CD14-positive monocyte (primary cell): ENCODE measurements at regions not wholly inside any gene's neighbourhood (a gene's known extent, or its start where the extent isn't known, plus 50 kb on each side); places are given as distances from the start of the nearest gene placed in this dataset.

Experiments used
- DNase-seq, 3 donors: peaks; one replicate each; pipeline ENCODE4 v3.0.0-alpha.2; 2011 to 2022
- H2AFZ ChIP-seq: 2 replicates; pipeline ENCODE4 v1.6.0; 2012; ENCODE audit warnings: mild to moderate bottlenecking, low read depth, low read length, inconsistent platforms; ENCODE audit not compliant: insufficient read depth, poor library complexity, severe bottlenecking
- H3K27ac ChIP-seq, 2 donors: 1 replicate in 1 of 2; 2 replicates in 1 of 2; pipeline ENCODE4 v1.5.1; 2012 to 2013; ENCODE audit warnings: low read length in 2 of 2, control low read depth in 1 of 2, inconsistent platforms in 1 of 2, low read depth in 1 of 2, mild to moderate bottlenecking in 1 of 2
- H3K27me3 ChIP-seq, 2 donors: one replicate each; pipeline versions ENCODE4 v1.6.0 to v1.6.1; 2011 to 2013; ENCODE audit warnings: low read length in 2 of 2; ENCODE audit not compliant: control insufficient read depth in 2 of 2, insufficient read depth in 2 of 2
- H3K36me3 ChIP-seq, 2 donors: replicated peaks in 1 of 2; 1 replicate in 1 of 2; 2 replicates in 1 of 2; pipeline versions ENCODE4 v1.5.1 to v1.6.1; 2012 to 2013; ENCODE audit warnings: low read length in 2 of 2, control low read depth in 1 of 2, inconsistent platforms in 1 of 2, mild to moderate bottlenecking in 1 of 2; ENCODE audit not compliant: insufficient read depth in 2 of 2, control insufficient read depth in 1 of 2
- H3K4me1 ChIP-seq, 2 donors: 1 replicate in 1 of 2; 2 replicates in 1 of 2; pipeline versions ENCODE4 v1.5.1 to v1.6.1; 2012 to 2013; ENCODE audit warnings: low read length in 2 of 2, control low read depth in 1 of 2, inconsistent platforms in 1 of 2, mild to moderate bottlenecking in 1 of 2, moderate library complexity in 1 of 2; ENCODE audit not compliant: insufficient read depth in 2 of 2, control insufficient read depth in 1 of 2
- H3K4me2 ChIP-seq: replicated peaks from 2 replicates; pipeline ENCODE3; 2012; ENCODE audit warnings: low read length, moderate library complexity, mild to moderate bottlenecking; ENCODE audit not compliant: poor library complexity, severe bottlenecking; ENCODE audit errors: extremely low read depth
- H3K4me3 ChIP-seq, 3 experiments: fragments of 200-600 bp in 1 of 3; sonication (generic) in 1 of 3; replicated peaks in 1 of 3; 1 replicate in 2 of 3; 2 replicates in 1 of 3; pipeline ENCODE4 v1.5.1; 2011 to 2013; ENCODE audit warnings: low read length in 3 of 3, mild to moderate bottlenecking in 3 of 3, control low read depth in 2 of 3, low read depth in 2 of 3, inconsistent platforms in 1 of 3, moderate library complexity in 1 of 3
- H3K79me2 ChIP-seq: 2 replicates; pipeline ENCODE4 v1.6.0; 2012; ENCODE audit warnings: mild to moderate bottlenecking, control low read depth, inconsistent platforms, low read length, moderate library complexity; ENCODE audit not compliant: insufficient read depth
- H3K9ac ChIP-seq: 2 replicates; pipeline ENCODE4 v1.6.0; 2017; ENCODE audit warnings: low read length, mild to moderate bottlenecking; ENCODE audit not compliant: insufficient read depth, poor library complexity, severe bottlenecking
- H3K9me3 ChIP-seq, 2 donors: replicated peaks in 1 of 2; 1 replicate in 1 of 2; 2 replicates in 1 of 2; pipeline versions ENCODE4 v1.5.1 to v1.6.1; 2012 to 2013; ENCODE audit warnings: low read length in 2 of 2, control low read depth in 1 of 2; ENCODE audit not compliant: control insufficient read depth in 1 of 2, insufficient read depth in 1 of 2
- H4K20me1 ChIP-seq: 2 replicates; pipeline ENCODE4 v1.6.0; 2012; ENCODE audit warnings: mild to moderate bottlenecking, low read length, control low read depth, moderate library complexity; ENCODE audit not compliant: insufficient read depth
- H3K27ac Mint-ChIP-seq, 7 donors: one replicate each; pipeline ENCODE4 v1.8.0; 2020; ENCODE audit warnings: mild to moderate bottlenecking in 7 of 7, mixed read lengths in 7 of 7, moderate library complexity in 6 of 7, inconsistent platforms in 2 of 7
- H3K27me3 Mint-ChIP-seq, 3 donors: one replicate each; pipeline ENCODE4 v1.8.0; 2021 to 2022; ENCODE audit warnings: low read depth in 3 of 3, mild to moderate bottlenecking in 3 of 3, mixed read lengths in 3 of 3, moderate library complexity in 3 of 3, inconsistent platforms in 1 of 3
- H3K36me3 Mint-ChIP-seq, 2 donors: one replicate each; pipeline ENCODE4 v1.8.0; 2020; ENCODE audit warnings: mixed read lengths in 2 of 2, inconsistent platforms in 1 of 2, mild to moderate bottlenecking in 1 of 2
- H3K4me1 Mint-ChIP-seq: one replicate; pipeline ENCODE4 v1.8.0; 2020; ENCODE audit warnings: mild to moderate bottlenecking, mixed read lengths
- H3K4me3 Mint-ChIP-seq, 2 donors: one replicate each; pipeline ENCODE4 v1.8.0; 2020; ENCODE audit warnings: mild to moderate bottlenecking in 2 of 2, mixed read lengths in 2 of 2, moderate library complexity in 1 of 2
- H3K9me3 Mint-ChIP-seq, 7 donors: one replicate each; pipeline ENCODE4 v1.8.0; 2020 to 2022; ENCODE audit warnings: mixed read lengths in 7 of 7, mild to moderate bottlenecking in 6 of 7, moderate library complexity in 6 of 7, inconsistent platforms in 2 of 7
- WGBS: methylation state at CpG from one replicate; pipeline ENCODE4 v1.1.5; 2013; ENCODE audit warnings: missing lambda C conversion rate; ENCODE audit not compliant: insufficient coverage; 5-methylcytosine and 5-hydroxymethylcytosine counted together
- intact Hi-C, 2 donors: fragments of 100-400 bp; cut with micrococcal nuclease; formaldehyde crosslinking; loops; one replicate each; pipeline versions ENCODE4 v1.15.0 to v1.15.1; 2023
- TF ChIP-seq, protein P1 (sequence below): fragments of 200-600 bp; IDR thresholded peaks from one replicate; pipeline ENCODE4 v1.8.0; 2022; ENCODE audit warnings: antibody characterized with exemption, mild to moderate bottlenecking

DNA sequence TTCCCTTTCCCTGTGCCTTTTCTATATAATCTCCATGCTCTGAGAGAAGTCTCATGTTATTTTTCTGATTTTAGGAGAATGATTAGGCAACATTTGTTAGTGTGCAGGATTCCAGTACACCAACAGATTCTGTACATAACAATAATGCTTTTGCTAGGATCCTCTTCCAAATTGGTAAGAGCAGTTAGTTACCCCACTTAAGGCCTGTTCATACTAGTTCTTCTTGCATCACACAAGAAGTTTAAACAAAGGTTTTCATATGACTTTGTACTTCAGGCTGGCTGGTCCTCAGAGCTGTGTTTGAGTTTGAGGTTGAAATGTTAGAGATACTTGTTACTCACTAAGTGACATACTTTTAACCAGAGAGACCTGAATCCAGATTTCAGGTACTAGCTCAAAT is 686.9 kb upstream of the NRXN1 start:
- Mint-ChIP-seq H3K36me3 (no peaks in the 10 kb centered on the region), H3K4me1 (no peaks in the 10 kb centered on the region), H3K9me3 (peaks cover 0 to 2% (median 0%) of the 10 kb centered on the region in 7 donors), H3K27ac (no peak overlapping the region), H3K4me3 (no peak overlapping the region), H3K27me3 (peaks cover 0 to 2% (median 0%) of the 10 kb centered on the region in 3 donors)
- no peaks in the 10 kb centered on the region for H3K27me3 ChIP-seq
- H3K4me2 ChIP-seq = no peak overlapping the region
- no peaks in the 10 kb centered on the region for H3K4me1 ChIP-seq
- intact Hi-C loops = no loop called here
- no peaks in the 10 kb centered on the region for H3K9me3 ChIP-seq
- no peak overlapping the region for H2AFZ ChIP-seq
- no peak overlapping the region for H3K9ac ChIP-seq
- no peaks in the 10 kb centered on the region for H3K36me3 ChIP-seq
- H3K4me3 ChIP-seq = no peak overlapping the region
- H3K27ac ChIP-seq = no peak overlapping the region
- no peak for DNase-seq
- no peaks in the 10 kb centered on the region for H4K20me1 ChIP-seq
- TF ChIP-seq, protein P1, sequence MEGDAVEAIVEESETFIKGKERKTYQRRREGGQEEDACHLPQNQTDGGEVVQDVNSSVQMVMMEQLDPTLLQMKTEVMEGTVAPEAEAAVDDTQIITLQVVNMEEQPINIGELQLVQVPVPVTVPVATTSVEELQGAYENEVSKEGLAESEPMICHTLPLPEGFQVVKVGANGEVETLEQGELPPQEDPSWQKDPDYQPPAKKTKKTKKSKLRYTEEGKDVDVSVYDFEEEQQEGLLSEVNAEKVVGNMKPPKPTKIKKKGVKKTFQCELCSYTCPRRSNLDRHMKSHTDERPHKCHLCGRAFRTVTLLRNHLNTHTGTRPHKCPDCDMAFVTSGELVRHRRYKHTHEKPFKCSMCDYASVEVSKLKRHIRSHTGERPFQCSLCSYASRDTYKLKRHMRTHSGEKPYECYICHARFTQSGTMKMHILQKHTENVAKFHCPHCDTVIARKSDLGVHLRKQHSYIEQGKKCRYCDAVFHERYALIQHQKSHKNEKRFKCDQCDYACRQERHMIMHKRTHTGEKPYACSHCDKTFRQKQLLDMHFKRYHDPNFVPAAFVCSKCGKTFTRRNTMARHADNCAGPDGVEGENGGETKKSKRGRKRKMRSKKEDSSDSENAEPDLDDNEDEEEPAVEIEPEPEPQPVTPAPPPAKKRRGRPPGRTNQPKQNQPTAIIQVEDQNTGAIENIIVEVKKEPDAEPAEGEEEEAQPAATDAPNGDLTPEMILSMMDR = no peak
- H3K79me2 ChIP-seq = no peaks in the 10 kb centered on the region

DNA sequence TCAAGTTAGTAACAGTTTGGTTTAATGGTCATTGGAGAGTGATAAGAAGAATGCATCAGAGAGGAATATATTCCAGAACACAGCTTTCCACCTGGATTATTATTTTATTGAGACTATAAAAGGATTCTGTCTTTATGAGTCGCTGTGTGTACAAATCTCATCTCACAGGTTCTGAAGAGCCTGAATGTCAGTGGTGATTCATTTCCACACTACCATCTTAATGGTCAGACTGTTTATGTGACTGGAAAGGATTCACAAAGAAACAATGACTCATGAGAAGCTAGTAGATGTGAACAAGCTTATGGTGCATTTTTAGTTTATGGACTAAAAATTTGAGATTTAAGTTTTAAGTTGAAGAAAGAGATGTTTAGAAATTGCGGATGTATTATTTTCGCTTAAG is 685.4 kb upstream of the NRXN1 start:
- Histone ChIP-seq H3K27ac (no peak overlapping the region), H3K9me3 (no peaks in the 10 kb centered on the region), H3K36me3 (no peaks in the 10 kb centered on the region), H2AFZ (no peak overlapping the region), H4K20me1 (no peaks in the 10 kb centered on the region), H3K79me2 (no peaks in the 10 kb centered on the region), H3K4me2 (no peak overlapping the region), H3K4me3 (no peak overlapping the region), H3K4me1 (no peaks in the 10 kb centered on the region), H3K9ac (no peak overlapping the region), H3K27me3 (no peaks in the 10 kb centered on the region)
- H3K27me3 Mint-ChIP-seq = no peaks in the 10 kb centered on the region
- no peak overlapping the region for H3K4me3 Mint-ChIP-seq
- no peaks in the 10 kb centered on the region for H3K4me1 Mint-ChIP-seq
- TF ChIP-seq, protein P1 = no peak
- no peaks in the 10 kb centered on the region for H3K36me3 Mint-ChIP-seq
- peaks cover 0 to 2% (median 0%) of the 10 kb centered on the region in 7 donors for H3K9me3 Mint-ChIP-seq
- no peak overlapping the region for H3K27ac Mint-ChIP-seq
- WGBS = no CpG with 5 or more reads among the region's 3 CpGs
- intact Hi-C loops = no loop called here
- no peak for DNase-seq
